Heart left ventricle (tissue), 13 donors: ENCODE measurements at regions not wholly inside any gene's neighbourhood (a gene's known extent, or its start where the extent isn't known, plus 50 kb on each side); places are given as distances from the start of the nearest gene placed in this dataset.

Source experiments
- CTCF ChIP-seq, 12 donors: fragments of 200-600 bp; sonication (generic) in 4 of 12; IDR thresholded peaks; one replicate each; pipeline versions ENCODE4 v1.5.0 to v1.8.0; 2018 to 2022; ENCODE audit warnings: antibody characterized with exemption in 12 of 12, mild to moderate bottlenecking in 5 of 12
- POLR2A ChIP-seq, 2 donors: fragments of 450-650 bp; IDR thresholded peaks; one replicate each; pipeline ENCODE4 v1.6.1; 2017; ENCODE audit warnings: antibody characterized with exemption in 2 of 2, mild to moderate bottlenecking in 2 of 2, moderate library complexity in 2 of 2
- donor health status: ischemic (EF 13 %, LVEDD 7.1; RV severe dilation, severe dysfunction).
- donor health status: DM: no; HTN: yes; CAD: no.
- donor health status: DM: no; HTN: no; CAD: no.
- donor health status: ischemic (EF 25% LVEDD 6.9; RV normal size, moderate dysfunction).
- donor health status: ischemic (EF 25% LVEDD 5.7; RV mildly dilated, moderate dysfunction).
- donor health status: ischemic (EF 35%, LVEDD 5.7; RV mildly dilated, moderate dysfunction).
- donor health status: nonischemic (EF 11% LVEDD 7.7; RV severe dilation, severe dysfunction).
- donor health status: DM: yes; HTN: yes; CAD: no.
- donor health status: PGD.
- donor health status: ischemic (EF 29% LVEDD 5.4; RV normal size, mild dysfunction).
- donor health status: nonischemic (EF 23%, LVEDD 6.1; RV moderate dilation, normal function).

DNA sequence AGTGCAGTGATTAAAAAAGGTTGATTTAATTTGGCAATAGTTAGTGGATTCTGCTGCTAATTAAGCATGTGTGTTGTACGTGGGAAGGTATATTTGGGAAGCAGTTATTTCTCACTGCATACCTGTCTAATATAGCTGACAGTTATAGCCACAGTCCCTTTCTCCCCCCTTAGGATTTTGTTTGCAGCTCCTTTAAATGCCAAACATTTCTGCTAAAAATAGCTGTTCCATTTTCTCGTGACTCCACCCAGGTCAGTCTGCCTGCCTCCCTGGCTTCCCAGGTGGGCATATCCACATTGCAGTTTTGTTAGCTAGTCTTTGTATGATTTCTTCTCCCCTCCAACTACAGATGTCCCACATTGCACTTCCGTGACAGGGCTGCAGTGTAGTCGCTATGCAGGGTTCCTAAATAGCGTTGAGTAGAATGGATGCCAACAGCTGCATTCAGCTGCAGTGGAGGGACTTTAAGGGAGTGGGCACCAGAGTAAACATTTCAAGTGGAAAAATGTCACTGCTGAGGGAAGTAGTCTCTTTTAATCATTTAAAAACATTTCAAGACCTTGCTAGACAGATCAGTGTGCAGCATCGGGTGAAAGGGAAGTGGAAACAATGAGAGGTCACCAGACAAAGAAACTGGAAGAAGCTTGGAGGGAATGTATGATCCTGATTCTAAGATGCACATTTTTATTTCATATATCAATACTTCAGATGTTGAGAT lies 326.3 kb downstream of the RAPGEF2 start:
- TF ChIP-seq CTCF (IDR thresholded peaks at IDR 0.05), result no peak
- no peak for TF ChIP-seq POLR2A (IDR thresholded peaks at IDR 0.05)
